GM18868 (cell line): ENCODE measurements at regions not wholly inside any gene's neighbourhood (a gene's known extent, or its start where the extent isn't known, plus 50 kb on each side); places are given as distances from the start of the nearest gene placed in this dataset.
"Not testable (repeated sequence)": the region's sequence is repeated elsewhere in the genome, so short reads cannot be mapped to it uniquely, and the experiment has no call there.

ENCODE experiments used
- ATAC-seq: cut with Tn5 transposase; IDR thresholded peaks from one replicate; pipeline ENCODE4 v1.9.1; 2021; ENCODE audit warnings: mild to moderate bottlenecking, moderate library complexity; ENCODE audit not compliant: unreplicated experiment

DNA sequence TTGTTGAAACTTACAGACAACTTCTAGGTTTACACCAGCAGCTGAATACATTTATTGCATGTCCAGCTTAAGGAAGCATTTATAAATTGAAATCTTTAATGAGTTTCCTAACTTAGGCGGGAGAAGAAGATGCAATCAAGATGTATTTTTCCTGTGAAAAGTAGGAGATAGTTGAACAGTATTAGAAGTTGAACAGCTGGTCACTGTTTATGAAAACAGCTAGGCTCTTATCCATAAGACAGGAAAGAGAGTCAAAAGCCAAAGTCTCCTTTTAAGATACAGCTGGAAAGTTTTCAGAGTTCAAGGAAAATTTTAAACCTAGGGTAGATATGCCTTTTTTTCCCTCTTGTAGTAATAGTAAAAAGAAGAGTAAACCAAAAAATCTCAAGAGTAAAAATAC, 236.1 kb upstream of the FERD3L start:
- ATAC-seq, result no peak

DNA sequence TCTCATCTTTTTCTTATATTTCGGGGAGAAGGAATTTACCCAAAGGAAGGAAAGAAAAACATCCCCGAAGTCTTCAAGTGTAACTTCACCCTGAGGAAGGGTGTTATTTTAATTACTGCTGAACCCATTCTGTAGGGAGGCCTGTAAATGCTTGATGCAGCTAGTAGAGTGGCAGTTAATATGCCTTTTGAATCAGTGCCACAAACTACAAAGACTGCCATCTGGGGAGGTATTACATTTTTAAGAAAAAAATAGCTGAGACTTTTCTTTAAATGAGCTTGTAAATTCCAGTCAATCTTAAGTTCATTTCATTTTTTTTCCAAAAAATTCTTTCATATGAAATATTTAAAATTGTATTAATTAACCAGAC, 233.1 kb upstream of the FERD3L start:
- no peak for ATAC-seq

- ATAC-seq, result no peak
These were observed 232.6 kb upstream of the FERD3L start for GRCh38 chr7:19377611-19378344.

DNA sequence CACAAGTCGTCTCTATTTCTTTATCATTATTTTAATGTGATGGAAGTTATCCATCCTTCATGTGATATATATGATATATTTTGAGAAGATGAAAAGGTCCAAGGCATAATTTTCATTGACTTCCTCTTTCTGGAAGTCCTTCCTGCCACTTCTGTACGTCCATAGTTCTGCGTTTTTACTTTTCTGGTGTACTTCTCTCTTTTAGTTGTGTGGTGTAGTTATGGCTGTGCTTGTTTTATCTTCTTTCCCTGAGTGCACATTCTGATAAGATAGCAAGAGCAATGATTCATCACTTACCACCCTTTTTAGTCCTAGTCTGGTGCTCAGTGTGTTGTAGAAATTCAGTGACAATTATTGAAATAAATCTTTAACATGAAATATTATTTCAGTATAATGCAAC, 231.3 kb upstream of the FERD3L start:
- no peak for ATAC-seq

DNA sequence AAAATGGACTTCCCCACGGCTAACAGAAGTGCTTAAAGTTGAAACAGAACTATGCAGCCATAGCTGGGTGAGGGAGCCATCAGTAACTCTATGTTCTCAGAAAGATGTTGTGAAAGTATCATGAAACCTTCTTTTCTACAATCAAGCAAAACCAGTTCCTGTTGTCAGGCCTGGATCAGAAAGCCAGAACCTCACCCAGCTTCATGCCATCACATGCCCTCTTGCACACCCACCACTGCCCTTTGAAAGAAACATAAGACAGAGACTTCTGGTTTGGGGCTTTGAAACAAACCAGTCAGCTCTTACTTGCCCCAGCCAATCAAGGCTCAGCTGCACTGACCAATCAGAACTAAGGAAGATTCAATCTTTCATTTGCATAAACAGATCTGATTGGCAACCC, 230.8 kb upstream of the FERD3L start:
- ATAC-seq, result no peak

GRCh38 chr7:19373334-19373733, 228.1 kb upstream of the FERD3L start:
- ATAC-seq, result no peak

- ATAC-seq, result no peak
These were observed 224.6 kb upstream of the FERD3L start for GRCh38 chr7:19369806-19370205.

DNA sequence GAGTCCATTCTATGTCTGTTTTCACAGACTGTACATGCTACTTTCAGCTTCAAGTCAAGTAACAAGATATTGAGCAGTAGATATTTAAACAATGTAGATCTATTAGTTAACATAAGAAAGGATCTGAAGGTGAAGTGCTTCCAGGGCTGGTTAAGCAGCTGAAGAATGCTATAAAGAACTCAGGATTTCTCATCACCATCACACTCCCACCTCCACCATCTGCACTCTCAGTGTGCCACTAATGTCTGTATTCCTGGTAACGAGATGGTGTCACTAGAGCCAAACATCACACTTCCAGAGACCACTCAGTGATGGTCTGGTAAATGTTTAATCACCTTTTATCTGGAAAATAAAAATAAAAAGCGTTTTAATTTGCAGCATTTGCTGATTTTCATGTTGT, 224.0 kb upstream of the FERD3L start:
- no peak for ATAC-seq

DNA sequence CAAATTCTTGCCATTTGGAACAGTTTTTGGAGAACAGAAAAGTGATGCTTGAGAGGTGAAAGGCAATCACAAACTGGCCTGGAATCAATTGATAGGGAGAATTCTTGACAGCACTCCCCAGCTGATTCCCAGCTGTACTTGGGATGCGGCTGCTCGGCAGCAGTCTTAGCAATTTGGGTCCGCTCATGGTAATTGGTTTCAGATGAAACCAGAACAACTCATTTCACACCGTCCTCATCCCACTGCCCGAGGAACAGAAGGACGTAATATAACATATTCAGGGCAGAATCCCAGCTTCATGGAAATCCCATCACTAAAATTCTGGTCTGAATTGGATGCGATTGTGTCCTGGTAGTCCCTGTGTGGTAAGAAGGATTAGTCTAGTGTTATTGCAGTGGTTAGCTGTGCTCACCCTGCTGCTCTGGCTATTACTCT, 223.3 kb upstream of the FERD3L start:
- ATAC-seq, result no peak

DNA sequence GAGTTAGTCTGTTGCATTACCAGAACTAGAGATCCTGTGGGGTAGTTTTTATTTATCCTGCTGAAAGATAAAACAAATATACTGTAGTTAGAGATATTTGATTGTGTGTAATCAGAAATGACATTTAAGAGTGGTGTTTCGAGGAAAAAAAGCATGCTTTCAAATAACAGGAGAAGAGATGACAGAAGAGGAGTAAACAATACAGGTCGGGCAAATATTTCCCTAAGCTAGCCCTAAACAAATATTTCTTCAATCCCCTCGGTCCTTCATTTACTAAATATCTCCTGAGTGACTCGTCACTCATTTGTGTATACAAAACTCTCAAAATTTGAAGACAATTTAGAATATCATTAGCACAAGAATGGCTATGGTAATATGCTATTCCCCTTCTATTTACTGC, 219.7 kb upstream of the FERD3L start:
- no peak for ATAC-seq

- no peak for ATAC-seq
These were observed 216.9 kb upstream of the FERD3L start for GRCh38 chr7:19362099-19362498.

GRCh38 chr7:19353180-19353579, 208.0 kb upstream of the FERD3L start:
- no peak for ATAC-seq

DNA sequence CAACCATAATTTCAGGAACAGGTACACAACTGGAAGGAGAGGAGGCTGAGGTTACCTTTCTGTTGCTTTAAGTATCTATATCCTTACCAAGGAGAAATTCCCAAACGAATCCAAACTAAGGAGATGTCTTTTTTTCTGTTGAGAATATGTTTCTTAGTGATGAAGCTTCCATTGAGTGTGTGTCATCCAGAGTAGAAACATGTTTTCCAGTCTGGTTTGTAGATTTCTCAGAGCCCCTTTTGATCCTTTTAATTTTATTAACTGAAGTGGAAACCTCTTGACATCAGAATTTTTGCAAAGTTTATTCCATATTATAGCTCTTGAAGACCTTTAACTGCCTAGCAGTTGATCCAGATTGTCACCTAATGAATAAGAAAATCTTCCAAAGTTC, 207.1 kb upstream of the FERD3L start:
- ATAC-seq, result no peak

GRCh38 chr7:19351341-19352304, 206.4 kb upstream of the FERD3L start:
- ATAC-seq, result no peak

DNA sequence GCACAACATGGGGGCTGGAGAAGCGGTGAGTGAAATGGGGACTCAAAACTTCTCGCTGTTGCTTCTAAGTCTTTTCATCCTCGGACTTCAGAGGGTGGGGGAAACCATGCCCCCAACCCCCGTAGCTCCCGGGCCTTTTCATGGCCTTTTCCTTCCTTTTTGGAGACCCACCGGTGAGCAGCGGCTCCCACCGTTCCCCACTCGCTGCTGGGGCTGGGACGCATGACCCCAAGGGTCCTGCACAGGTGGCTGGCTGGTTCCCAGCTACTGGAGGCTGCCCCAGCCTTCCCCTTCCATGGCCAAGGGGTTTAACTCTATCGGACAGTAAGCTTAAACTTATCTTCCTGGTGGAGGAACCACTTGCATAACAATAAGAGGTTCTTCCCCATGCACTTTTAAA, 194.3 kb upstream of the FERD3L start:
- ATAC-seq, result no peak

- ATAC-seq, result not testable (repeated sequence)
These were observed 193.3 kb upstream of the FERD3L start for GRCh38 chr7:19338512-19338911.

GRCh38 chr7:19336836-19337383, 191.7 kb upstream of the FERD3L start:
- no peak for ATAC-seq

- no peak for ATAC-seq
These were observed 188.5 kb upstream of the FERD3L start for GRCh38 chr7:19333706-19334105.

- ATAC-seq, result no peak
These were observed 181.8 kb upstream of the FERD3L start for GRCh38 chr7:19327018-19327417.

- no peak for ATAC-seq
These were observed 176.8 kb upstream of the FERD3L start for GRCh38 chr7:19322002-19322401.

DNA sequence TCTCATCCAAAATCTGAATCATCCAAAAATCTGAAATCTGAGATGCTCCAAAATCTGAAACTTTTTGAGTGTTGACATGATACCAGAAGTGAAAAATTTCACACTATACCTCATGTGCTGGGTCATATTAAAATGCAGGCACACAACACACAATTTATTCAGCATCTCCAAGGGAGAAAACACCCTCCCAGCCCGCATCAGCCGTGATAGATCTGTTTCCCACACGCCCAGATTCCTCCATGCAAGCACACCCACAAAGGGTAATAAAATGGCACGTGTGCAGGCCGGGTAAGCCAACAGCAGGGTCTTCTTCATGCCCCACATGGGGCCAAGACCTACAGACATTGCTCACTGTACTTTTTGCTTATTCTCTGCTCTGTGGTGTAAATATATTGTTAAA, 173.1 kb upstream of the FERD3L start:
- no peak for ATAC-seq

- ATAC-seq, result no peak
These were observed 172.2 kb upstream of the FERD3L start for GRCh38 chr7:19317461-19317860.
